ENCODE measurements at regions not wholly inside any gene's neighbourhood (a gene's known extent, or its start where the extent isn't known, plus 50 kb on each side); places are given as distances from the start of the nearest gene placed in this dataset.

GRCh38 chr9:28892538-28892937 is 1319.3 kb upstream of the C9orf72 start:
- Histone ChIP-seq H3K27me3 (ENCODE audit: insufficient read depth, low read length) (no peaks in the 10 kb centered on the region), H3K18ac (ENCODE audit: low read length) (no peak overlapping the region), H3K23ac (ENCODE audit: low read length) (no peak overlapping the region), H2BK120ac (ENCODE audit: insufficient read depth, low read length, poor library complexity) (no peak overlapping the region), H3K36me3 (ENCODE audit: control insufficient read depth in 1 of 2, insufficient read depth in 2 of 2, low read length in 2 of 2) (no peaks in the 10 kb centered on the region), H2BK12ac (ENCODE audit: low read length) (no peak overlapping the region), H4K91ac (ENCODE audit: low read depth, low read length) (no peak overlapping the region), H3K4me2 (ENCODE audit: low read length) (no peak overlapping the region), H4K8ac (ENCODE audit: low read depth, low read length) (no peak overlapping the region), H3K4me3 (ENCODE audit: low read depth, low read length) (no peak overlapping the region), H3K9ac (ENCODE audit: low read length) (no peak overlapping the region), H2BK5ac (ENCODE audit: low read depth, low read length, poor library complexity) (no peak overlapping the region), H3K79me2 (ENCODE audit: control insufficient read depth, insufficient read depth, low read length, poor library complexity) (no peaks in the 10 kb centered on the region), H3K4me1 (ENCODE audit: control insufficient read depth in 1 of 2, insufficient read depth in 2 of 2, low read length in 2 of 2) (no peaks in the 10 kb centered on the region), H3K9me3 (ENCODE audit: insufficient read depth, low read depth, low read length) (no peaks in the 10 kb centered on the region), H3K27ac (ENCODE audit: low read depth, low read length) (no peak overlapping the region), H3K79me1 (ENCODE audit: low read length) (no peaks in the 10 kb centered on the region), H2AFZ (ENCODE audit: insufficient read depth, low read length, poor library complexity) (no peak overlapping the region), H3K14ac (ENCODE audit: low read length) (no peak overlapping the region), H4K12ac (ENCODE audit: low read depth, low read length) (no peak overlapping the region), H3K4ac (ENCODE audit: low read depth, low read length) (no peak overlapping the region), H2AK5ac (ENCODE audit: low read length) (no peak overlapping the region)
- no CpG with 5 or more reads among the region's 1 CpG for WGBS (ENCODE audit: extremely low coverage, insufficient coverage, insufficient read length)
- DNase-seq = no peak

DNA sequence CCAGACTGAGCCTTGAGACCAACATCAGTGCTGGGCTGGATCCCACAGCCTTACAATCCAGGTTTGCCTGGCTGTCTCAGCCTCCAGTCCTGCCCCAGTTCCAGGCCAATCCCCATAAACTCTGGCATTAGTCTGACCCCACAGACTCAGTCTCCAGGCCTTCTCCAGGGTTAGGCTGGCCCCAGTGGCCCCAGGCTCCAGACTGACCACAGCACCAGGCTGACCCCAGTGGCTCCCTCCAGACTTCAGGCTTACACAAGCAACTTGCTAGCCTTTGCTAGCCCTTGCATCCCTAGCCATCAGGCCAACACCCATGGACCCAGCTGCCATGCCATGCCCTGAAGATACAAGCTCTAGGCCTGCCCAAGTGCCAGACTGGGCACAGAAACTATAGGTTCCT is 1326.0 kb upstream of the C9orf72 start:
- Histone ChIP-seq H3K4me1 (ENCODE audit: control insufficient read depth in 1 of 2, insufficient read depth in 2 of 2, low read length in 2 of 2) (no peaks in the 10 kb centered on the region), H3K79me2 (ENCODE audit: control insufficient read depth, insufficient read depth, low read length, poor library complexity) (no peaks in the 10 kb centered on the region), H4K12ac (ENCODE audit: low read depth, low read length) (peak overlapping the region; percentile 12), H2AK5ac (ENCODE audit: low read length) (no peak overlapping the region), H3K9ac (ENCODE audit: low read length) (no peak overlapping the region), H3K27me3 (ENCODE audit: insufficient read depth, low read length) (no peaks in the 10 kb centered on the region), H3K79me1 (ENCODE audit: low read length) (no peaks in the 10 kb centered on the region), H3K14ac (ENCODE audit: low read length) (no peak overlapping the region), H3K4ac (ENCODE audit: low read depth, low read length) (no peak overlapping the region), H3K4me2 (ENCODE audit: low read length) (no peak overlapping the region), H3K9me3 (ENCODE audit: insufficient read depth, low read depth, low read length) (no peaks in the 10 kb centered on the region), H3K36me3 (ENCODE audit: control insufficient read depth in 1 of 2, insufficient read depth in 2 of 2, low read length in 2 of 2) (no peaks in the 10 kb centered on the region), H4K91ac (ENCODE audit: low read depth, low read length) (no peak overlapping the region), H2AFZ (ENCODE audit: insufficient read depth, low read length, poor library complexity) (no peak overlapping the region), H2BK5ac (ENCODE audit: low read depth, low read length, poor library complexity) (no peak overlapping the region), H2BK120ac (ENCODE audit: insufficient read depth, low read length, poor library complexity) (no peak overlapping the region), H2BK12ac (ENCODE audit: low read length) (no peak overlapping the region), H4K8ac (ENCODE audit: low read depth, low read length) (no peak overlapping the region), H3K27ac (ENCODE audit: low read depth, low read length) (no peak overlapping the region), H3K18ac (ENCODE audit: low read length) (no peak overlapping the region), H3K4me3 (ENCODE audit: low read depth, low read length) (no peak overlapping the region), H3K23ac (ENCODE audit: low read length) (no peak overlapping the region)
- no peak for DNase-seq

DNA sequence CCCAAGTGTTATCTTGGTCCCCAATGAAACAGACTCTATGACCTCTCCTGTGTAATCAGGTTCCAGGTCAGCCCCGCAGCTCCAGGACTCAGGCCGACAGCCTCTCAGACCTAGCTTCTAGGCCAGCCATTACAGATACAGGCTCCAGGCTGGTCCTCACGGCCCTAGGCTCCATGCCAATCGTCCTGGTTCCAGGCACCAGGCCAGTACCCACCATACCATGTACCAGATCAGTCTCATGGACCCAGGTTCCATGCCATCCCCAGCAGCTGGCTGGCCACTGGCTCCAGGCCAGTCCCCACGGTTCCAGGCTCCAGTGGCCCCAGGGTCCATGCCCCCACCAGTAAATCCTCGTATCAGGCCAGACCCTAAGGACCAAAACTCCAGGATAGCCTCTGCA is 1326.6 kb upstream of the C9orf72 start:
- DNase-seq = no peak
- Histone ChIP-seq H3K4me3 (ENCODE audit: low read depth, low read length) (peak overlapping the region; percentile 30), H3K9me3 (ENCODE audit: insufficient read depth, low read depth, low read length) (no peaks in the 10 kb centered on the region), H3K4ac (ENCODE audit: low read depth, low read length) (no peak overlapping the region), H3K4me1 (ENCODE audit: control insufficient read depth in 1 of 2, insufficient read depth in 2 of 2, low read length in 2 of 2) (no peaks in the 10 kb centered on the region), H3K23ac (ENCODE audit: low read length) (no peak overlapping the region), H4K91ac (ENCODE audit: low read depth, low read length) (no peak overlapping the region), H3K79me1 (ENCODE audit: low read length) (no peaks in the 10 kb centered on the region), H2AFZ (ENCODE audit: insufficient read depth, low read length, poor library complexity) (no peak overlapping the region), H3K36me3 (ENCODE audit: control insufficient read depth in 1 of 2, insufficient read depth in 2 of 2, low read length in 2 of 2) (no peaks in the 10 kb centered on the region), H2BK12ac (ENCODE audit: low read length) (no peak overlapping the region), H4K8ac (ENCODE audit: low read depth, low read length) (no peak overlapping the region), H3K18ac (ENCODE audit: low read length) (no peak overlapping the region), H3K27ac (ENCODE audit: low read depth, low read length) (no peak overlapping the region), H2BK5ac (ENCODE audit: low read depth, low read length, poor library complexity) (no peak overlapping the region), H3K27me3 (ENCODE audit: insufficient read depth, low read length) (no peaks in the 10 kb centered on the region), H2AK5ac (ENCODE audit: low read length) (no peak overlapping the region), H3K79me2 (ENCODE audit: control insufficient read depth, insufficient read depth, low read length, poor library complexity) (no peaks in the 10 kb centered on the region), H4K12ac (ENCODE audit: low read depth, low read length) (no peak overlapping the region), H3K14ac (ENCODE audit: low read length) (no peak overlapping the region), H3K4me2 (ENCODE audit: low read length) (no peak overlapping the region), H2BK120ac (ENCODE audit: insufficient read depth, low read length, poor library complexity) (no peak overlapping the region), H3K9ac (ENCODE audit: low read length) (no peak overlapping the region)
- WGBS (ENCODE audit: extremely low coverage, insufficient coverage, insufficient read length) = no CpG with 5 or more reads among the region's 6 CpGs

GRCh38 chr9:28900406-28900805 is 1327.1 kb upstream of the C9orf72 start:
- no CpG with 5 or more reads among the region's 1 CpG for WGBS (ENCODE audit: extremely low coverage, insufficient coverage, insufficient read length)
- no peaks in the 10 kb centered on the region for H3K9me3 ChIP-seq (ENCODE audit: insufficient read depth, low read depth, low read length)
- no peak overlapping the region for H2BK5ac ChIP-seq (ENCODE audit: low read depth, low read length, poor library complexity)
- H3K79me2 ChIP-seq (ENCODE audit: control insufficient read depth, insufficient read depth, low read length, poor library complexity) = no peaks in the 10 kb centered on the region
- H2AFZ ChIP-seq (ENCODE audit: insufficient read depth, low read length, poor library complexity) = no peak overlapping the region
- no peak overlapping the region for H3K27ac ChIP-seq (ENCODE audit: low read depth, low read length)
- H2BK12ac ChIP-seq (ENCODE audit: low read length) = no peak overlapping the region
- no peak overlapping the region for H3K18ac ChIP-seq (ENCODE audit: low read length)
- H3K27me3 ChIP-seq (ENCODE audit: insufficient read depth, low read length) = no peaks in the 10 kb centered on the region
- H3K14ac ChIP-seq (ENCODE audit: low read length) = no peak overlapping the region
- H3K4me2 ChIP-seq (ENCODE audit: low read length) = no peak overlapping the region
- H3K36me3 ChIP-seq (ENCODE audit: control insufficient read depth in 1 of 2, insufficient read depth in 2 of 2, low read length in 2 of 2) = no peaks in the 10 kb centered on the region
- no peak overlapping the region for H3K4me3 ChIP-seq (ENCODE audit: low read depth, low read length)
- H4K12ac ChIP-seq (ENCODE audit: low read depth, low read length) = no peak overlapping the region
- H4K8ac ChIP-seq (ENCODE audit: low read depth, low read length) = no peak overlapping the region
- no peak overlapping the region for H2BK120ac ChIP-seq (ENCODE audit: insufficient read depth, low read length, poor library complexity)
- H3K79me1 ChIP-seq (ENCODE audit: low read length) = no peaks in the 10 kb centered on the region
- no peak overlapping the region for H3K23ac ChIP-seq (ENCODE audit: low read length)
- DNase-seq = no peak
- H3K9ac ChIP-seq (ENCODE audit: low read length) = no peak overlapping the region
- no peak overlapping the region for H2AK5ac ChIP-seq (ENCODE audit: low read length)
- H4K91ac ChIP-seq (ENCODE audit: low read depth, low read length) = no peak overlapping the region
- H3K4ac ChIP-seq (ENCODE audit: low read depth, low read length) = no peak overlapping the region
- no peaks in the 10 kb centered on the region for H3K4me1 ChIP-seq (ENCODE audit: control insufficient read depth in 1 of 2, insufficient read depth in 2 of 2, low read length in 2 of 2)

DNA sequence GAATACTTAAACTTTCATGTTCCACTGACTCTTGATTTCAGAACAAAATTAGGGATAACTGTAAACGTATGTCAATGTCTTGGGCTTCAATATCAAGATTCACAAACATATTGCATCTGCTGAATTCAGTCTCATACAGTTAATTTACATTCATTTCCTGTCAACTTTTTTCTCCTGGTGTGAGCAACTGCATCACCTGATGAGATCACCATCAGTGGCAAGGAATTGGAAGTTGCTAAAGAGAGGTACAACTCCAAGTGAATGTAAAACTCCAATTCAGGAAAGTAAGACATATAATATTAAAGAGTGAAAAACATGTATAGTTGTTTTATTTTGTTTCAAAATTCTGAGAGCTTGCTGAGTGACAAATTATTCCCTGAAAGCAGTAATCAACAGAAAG is 1336.2 kb upstream of the C9orf72 start:
- Histone ChIP-seq H3K36me3 (ENCODE audit: control insufficient read depth in 1 of 2, insufficient read depth in 2 of 2, low read length in 2 of 2) (no peaks in the 10 kb centered on the region), H2BK120ac (ENCODE audit: insufficient read depth, low read length, poor library complexity) (no peak overlapping the region), H3K4me1 (ENCODE audit: control insufficient read depth in 1 of 2, insufficient read depth in 2 of 2, low read length in 2 of 2) (no peaks in the 10 kb centered on the region), H4K91ac (ENCODE audit: low read depth, low read length) (no peak overlapping the region), H3K23ac (ENCODE audit: low read length) (no peak overlapping the region), H3K9ac (ENCODE audit: low read length) (no peak overlapping the region), H3K4me2 (ENCODE audit: low read length) (no peak overlapping the region), H3K18ac (ENCODE audit: low read length) (no peak overlapping the region), H2BK12ac (ENCODE audit: low read length) (no peak overlapping the region), H2BK5ac (ENCODE audit: low read depth, low read length, poor library complexity) (no peak overlapping the region), H3K9me3 (ENCODE audit: insufficient read depth, low read depth, low read length) (no peaks in the 10 kb centered on the region), H4K8ac (ENCODE audit: low read depth, low read length) (no peak overlapping the region), H3K27me3 (ENCODE audit: insufficient read depth, low read length) (no peaks in the 10 kb centered on the region), H4K12ac (ENCODE audit: low read depth, low read length) (no peak overlapping the region), H3K4ac (ENCODE audit: low read depth, low read length) (no peak overlapping the region), H3K14ac (ENCODE audit: low read length) (no peak overlapping the region), H3K79me1 (ENCODE audit: low read length) (no peaks in the 10 kb centered on the region), H3K79me2 (ENCODE audit: control insufficient read depth, insufficient read depth, low read length, poor library complexity) (no peaks in the 10 kb centered on the region), H3K4me3 (ENCODE audit: low read depth, low read length) (no peak overlapping the region), H2AK5ac (ENCODE audit: low read length) (no peak overlapping the region), H3K27ac (ENCODE audit: low read depth, low read length) (no peak overlapping the region), H2AFZ (ENCODE audit: insufficient read depth, low read length, poor library complexity) (no peak overlapping the region)
- no peak for DNase-seq
- no CpG with 5 or more reads among the region's 1 CpG for WGBS (ENCODE audit: extremely low coverage, insufficient coverage, insufficient read length)
